ENCODE measurements at regions not wholly inside any gene's neighbourhood (a gene's known extent, or its start where the extent isn't known, plus 50 kb on each side); places are given as distances from the start of the nearest gene placed in this dataset.

- no peak for TF ChIP-seq ZNF416 (tag by site-specific recombination; IDR thresholded peaks at IDR 0.05)
Observed at GRCh38 chr5:152905286-152905685, 500.2 kb upstream of the NMUR2 start (continued).

GRCh38 chr5:152907488-152908245 lies 502.6 kb upstream of the NMUR2 start:
- TF ChIP-seq ZNF596 (tag by site-specific recombination; IDR thresholded peaks at IDR 0.05) (no peak), TCF7L2 (IDR thresholded peaks at IDR 0.05; ENCODE audit: borderline replicate concordance, low read depth, low read length) (no peak), ZNF76 (tag by site-specific recombination; IDR thresholded peaks at IDR 0.05; ENCODE audit: borderline replicate concordance, low read depth) (no peak), PRDM1 (tag by site-specific recombination; IDR thresholded peaks at IDR 0.05) (no peak), ZNF10 (tag by site-specific recombination; IDR thresholded peaks at IDR 0.05) (no peak), ZNF133 (tag by site-specific recombination; IDR thresholded peaks at IDR 0.05) (no peak), ZNF692 (tag by site-specific recombination; IDR thresholded peaks at IDR 0.05) (no peak), INSM2 (tag by site-specific recombination; IDR thresholded peaks at IDR 0.05) (no peak), ZNF624 (tag by site-specific recombination; IDR thresholded peaks at IDR 0.05) (no peak), REPIN1 (tag by site-specific recombination; IDR thresholded peaks at IDR 0.05; ENCODE audit: low read depth) (no peak), ZNF157 (tag by site-specific recombination; IDR thresholded peaks at IDR 0.05) (no peak), ZNF221 (tag by site-specific recombination; IDR thresholded peaks at IDR 0.05; ENCODE audit: borderline replicate concordance) (no peak), ZNF175 (tag by site-specific recombination; IDR thresholded peaks at IDR 0.05) (no peak), ZNF19 (tag by site-specific recombination; IDR thresholded peaks at IDR 0.05; ENCODE audit: low read depth) (no peak), SP7 (tag by site-specific recombination; IDR thresholded peaks at IDR 0.05) (no peak), ZNF26 (tag by site-specific recombination; IDR thresholded peaks at IDR 0.05) (no peak), ZNF362 (tag by site-specific recombination; IDR thresholded peaks at IDR 0.05) (no peak), ZNF266 (tag by site-specific recombination; IDR thresholded peaks at IDR 0.05; ENCODE audit: low read depth) (no peak)
- no peaks in the 10 kb centered on the region for H3K4me1 ChIP-seq (ENCODE audit: control insufficient read depth, insufficient read depth, low read length)
- POLR2A ChIA-PET: no interaction called here
- H3K9me3 ChIP-seq (ENCODE audit: control insufficient read depth, insufficient read depth, low read depth, low read length): no peaks in the 10 kb centered on the region
- no peak overlapping the region for H3K27ac ChIP-seq (ENCODE audit: extremely low read depth, low read depth, low read length)
- H3K4me3 ChIP-seq (ENCODE audit: low read depth, low read length): no peak overlapping the region
- CTCF ChIA-PET: interaction anchor here (0.9 kb wide), 1 partner anchor 347 kb away, joined by 3 read pairs; no protein-coding TSS in a partner anchor
- H3K36me3 ChIP-seq (ENCODE audit: control insufficient read depth in 2 of 2, insufficient read depth in 1 of 2, low read length in 2 of 2): no peaks in the 10 kb centered on the region
